HL-60 (cell line): ENCODE measurements at regions not wholly inside any gene's neighbourhood (a gene's known extent, or its start where the extent isn't known, plus 50 kb on each side); places are given as distances from the start of the nearest gene placed in this dataset.
"Not testable (repeated sequence)": the region's sequence is repeated elsewhere in the genome, so short reads cannot be mapped to it uniquely, and the experiment has no call there.

Experiments used
- GABPA ChIP-seq: IDR thresholded peaks from 2 replicates; pipeline ENCODE4 v1.6.1; 2012; ENCODE audit warnings: low read depth
- POLR2AphosphoS5 ChIP-seq: IDR thresholded peaks from 2 replicates; pipeline ENCODE4 v1.6.1; 2012; ENCODE audit warnings: low read depth
- TF ChIP-seq, protein P1 (sequence below): IDR thresholded peaks from one replicate; pipeline ENCODE4 v1.5.1; 2011; ENCODE audit warnings: low read length, control low read depth, inconsistent platforms; ENCODE audit not compliant: insufficient read depth

DNA sequence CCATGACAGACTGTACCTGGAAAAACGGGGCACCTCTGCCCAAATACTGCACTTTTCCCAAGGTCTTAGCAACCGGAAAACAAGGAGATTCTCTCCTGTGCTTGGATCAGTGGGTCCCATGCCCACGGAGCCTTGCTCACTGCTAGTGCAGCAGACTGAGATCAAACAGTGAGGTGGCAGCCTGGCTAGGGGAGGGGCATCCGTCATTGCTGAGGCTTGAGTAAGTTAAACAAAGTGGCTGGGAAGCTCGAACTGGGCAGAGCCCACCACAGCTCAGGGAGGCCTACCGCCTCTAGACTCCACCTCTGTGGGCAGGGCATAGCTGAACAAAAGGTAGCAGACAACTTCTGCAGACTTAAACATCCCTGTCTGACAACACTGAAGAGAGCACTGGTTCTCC lies 148.8 kb downstream of the PCDH20 start:
- TF ChIP-seq GABPA, POLR2AphosphoS5: not testable (repeated sequence)
- TF ChIP-seq, protein P1, sequence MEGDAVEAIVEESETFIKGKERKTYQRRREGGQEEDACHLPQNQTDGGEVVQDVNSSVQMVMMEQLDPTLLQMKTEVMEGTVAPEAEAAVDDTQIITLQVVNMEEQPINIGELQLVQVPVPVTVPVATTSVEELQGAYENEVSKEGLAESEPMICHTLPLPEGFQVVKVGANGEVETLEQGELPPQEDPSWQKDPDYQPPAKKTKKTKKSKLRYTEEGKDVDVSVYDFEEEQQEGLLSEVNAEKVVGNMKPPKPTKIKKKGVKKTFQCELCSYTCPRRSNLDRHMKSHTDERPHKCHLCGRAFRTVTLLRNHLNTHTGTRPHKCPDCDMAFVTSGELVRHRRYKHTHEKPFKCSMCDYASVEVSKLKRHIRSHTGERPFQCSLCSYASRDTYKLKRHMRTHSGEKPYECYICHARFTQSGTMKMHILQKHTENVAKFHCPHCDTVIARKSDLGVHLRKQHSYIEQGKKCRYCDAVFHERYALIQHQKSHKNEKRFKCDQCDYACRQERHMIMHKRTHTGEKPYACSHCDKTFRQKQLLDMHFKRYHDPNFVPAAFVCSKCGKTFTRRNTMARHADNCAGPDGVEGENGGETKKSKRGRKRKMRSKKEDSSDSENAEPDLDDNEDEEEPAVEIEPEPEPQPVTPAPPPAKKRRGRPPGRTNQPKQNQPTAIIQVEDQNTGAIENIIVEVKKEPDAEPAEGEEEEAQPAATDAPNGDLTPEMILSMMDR: not testable (repeated sequence)
